IMR-90 (cell line): ENCODE measurements at regions not wholly inside any gene's neighbourhood (a gene's known extent, or its start where the extent isn't known, plus 50 kb on each side); places are given as distances from the start of the nearest gene placed in this dataset.

ENCODE experiments used
- BHLHE40 ChIP-seq: fragments of 150-350 bp; IDR thresholded peaks from 2 replicates; pipeline ENCODE4 v1.6.1; 2016; ENCODE audit warnings: mild to moderate bottlenecking, low read depth, low read length
- CEBPB ChIP-seq: IDR thresholded peaks from 2 replicates; pipeline ENCODE4 v1.6.1; 2012; ENCODE audit warnings: low read depth, low read length, improper control_type of control experiment
- CHD1 ChIP-seq: IDR thresholded peaks from 2 replicates; pipeline ENCODE4 v1.6.1; 2012; ENCODE audit warnings: low read depth, low read length, improper control_type of control experiment
- FOS ChIP-seq: fragments of 150-350 bp; IDR thresholded peaks from 2 replicates; pipeline ENCODE4 v1.6.1; 2016; ENCODE audit warnings: low read depth, low read length
- MAZ ChIP-seq: IDR thresholded peaks from 2 replicates; pipeline ENCODE4 v1.6.1; 2012; ENCODE audit warnings: low read depth, mild to moderate bottlenecking, low read length, improper control_type of control experiment, moderate library complexity, borderline replicate concordance
- MXI1 ChIP-seq: IDR thresholded peaks from 2 replicates; pipeline ENCODE4 v1.6.1; 2012; ENCODE audit warnings: low read depth, mild to moderate bottlenecking, low read length, moderate library complexity, borderline replicate concordance
- POLR2A ChIP-seq: IDR thresholded peaks from 2 replicates; pipeline ENCODE4 v1.6.1; 2012; ENCODE audit warnings: mild to moderate bottlenecking, low read depth, low read length
- RAD21 ChIP-seq: IDR thresholded peaks from 2 replicates; pipeline ENCODE4 v1.6.1; 2012; ENCODE audit warnings: low read length, improper control_type of control experiment
- RCOR1 ChIP-seq: IDR thresholded peaks from 2 replicates; pipeline ENCODE4 v1.6.1; 2012; ENCODE audit warnings: mild to moderate bottlenecking, low read length, improper control_type of control experiment; ENCODE audit not compliant: insufficient replicate concordance
- SMC3 ChIP-seq: fragments of 150-350 bp; IDR thresholded peaks from 2 replicates; pipeline ENCODE4 v1.6.1; 2016; ENCODE audit warnings: low read depth, mild to moderate bottlenecking, antibody characterized with exemption, low read length, moderate library complexity
- TF ChIP-seq, protein P1 (sequence below): conservative IDR thresholded peaks from 2 replicates; pipeline ENCODE4 v1.5.1; 2012; ENCODE audit warnings: mild to moderate bottlenecking, low read depth, low read length, improper control_type of control experiment
- TF ChIP-seq, protein P2 (sequence below): fragments of 150-350 bp; IDR thresholded peaks from 2 replicates; pipeline ENCODE4 v1.6.1; 2016; ENCODE audit warnings: low read depth, mild to moderate bottlenecking, low read length, moderate library complexity, borderline replicate concordance

DNA sequence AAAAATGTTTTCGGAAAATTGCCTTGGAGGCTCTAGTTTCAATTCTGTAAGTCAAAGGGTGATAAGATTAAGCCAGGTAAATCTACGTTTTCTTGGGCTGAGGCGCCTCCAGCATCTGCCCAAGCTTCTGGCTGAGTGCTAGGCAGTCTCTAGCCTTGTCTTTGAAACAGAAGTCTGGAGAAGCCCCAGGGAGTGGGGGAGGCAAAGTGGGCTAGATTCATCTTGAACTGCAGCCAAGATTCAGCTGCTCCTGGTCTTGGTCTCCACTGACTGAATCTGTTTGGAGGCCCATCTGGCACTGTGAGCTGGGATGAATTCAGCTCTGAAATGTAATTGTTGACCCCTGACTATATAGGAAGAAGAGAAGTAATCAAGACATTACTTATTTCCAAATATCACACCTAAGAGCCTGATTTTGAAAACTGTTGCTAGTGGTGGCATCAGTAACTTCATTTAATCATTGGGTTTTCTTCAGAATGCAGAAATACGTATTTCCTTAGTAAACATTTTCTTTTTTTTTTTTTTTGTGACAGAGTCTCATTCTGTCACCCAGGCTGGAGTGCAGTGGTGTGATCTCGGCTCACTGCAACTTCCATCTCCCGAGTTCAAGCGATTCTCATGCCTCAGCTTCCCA lies 187.3 kb upstream of the LEF1 start:
- TF ChIP-seq MXI1 (no peak), SMC3 (no peak), POLR2A (no peak), CHD1 (no peak), MAZ (no peak), RCOR1 (no peak), FOS (no peak), BHLHE40 (no peak), RAD21 (no peak), CEBPB (no peak)
- TF ChIP-seq, protein P1, sequence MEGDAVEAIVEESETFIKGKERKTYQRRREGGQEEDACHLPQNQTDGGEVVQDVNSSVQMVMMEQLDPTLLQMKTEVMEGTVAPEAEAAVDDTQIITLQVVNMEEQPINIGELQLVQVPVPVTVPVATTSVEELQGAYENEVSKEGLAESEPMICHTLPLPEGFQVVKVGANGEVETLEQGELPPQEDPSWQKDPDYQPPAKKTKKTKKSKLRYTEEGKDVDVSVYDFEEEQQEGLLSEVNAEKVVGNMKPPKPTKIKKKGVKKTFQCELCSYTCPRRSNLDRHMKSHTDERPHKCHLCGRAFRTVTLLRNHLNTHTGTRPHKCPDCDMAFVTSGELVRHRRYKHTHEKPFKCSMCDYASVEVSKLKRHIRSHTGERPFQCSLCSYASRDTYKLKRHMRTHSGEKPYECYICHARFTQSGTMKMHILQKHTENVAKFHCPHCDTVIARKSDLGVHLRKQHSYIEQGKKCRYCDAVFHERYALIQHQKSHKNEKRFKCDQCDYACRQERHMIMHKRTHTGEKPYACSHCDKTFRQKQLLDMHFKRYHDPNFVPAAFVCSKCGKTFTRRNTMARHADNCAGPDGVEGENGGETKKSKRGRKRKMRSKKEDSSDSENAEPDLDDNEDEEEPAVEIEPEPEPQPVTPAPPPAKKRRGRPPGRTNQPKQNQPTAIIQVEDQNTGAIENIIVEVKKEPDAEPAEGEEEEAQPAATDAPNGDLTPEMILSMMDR: no peak
- TF ChIP-seq, protein P2, sequence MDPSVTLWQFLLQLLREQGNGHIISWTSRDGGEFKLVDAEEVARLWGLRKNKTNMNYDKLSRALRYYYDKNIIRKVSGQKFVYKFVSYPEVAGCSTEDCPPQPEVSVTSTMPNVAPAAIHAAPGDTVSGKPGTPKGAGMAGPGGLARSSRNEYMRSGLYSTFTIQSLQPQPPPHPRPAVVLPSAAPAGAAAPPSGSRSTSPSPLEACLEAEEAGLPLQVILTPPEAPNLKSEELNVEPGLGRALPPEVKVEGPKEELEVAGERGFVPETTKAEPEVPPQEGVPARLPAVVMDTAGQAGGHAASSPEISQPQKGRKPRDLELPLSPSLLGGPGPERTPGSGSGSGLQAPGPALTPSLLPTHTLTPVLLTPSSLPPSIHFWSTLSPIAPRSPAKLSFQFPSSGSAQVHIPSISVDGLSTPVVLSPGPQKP: no peak
